Thyroid gland (tissue), 4 donors: ENCODE measurements at regions not wholly inside any gene's neighbourhood (a gene's known extent, or its start where the extent isn't known, plus 50 kb on each side); places are given as distances from the start of the nearest gene placed in this dataset.

ENCODE experiments used
- DNase-seq, 2 donors: peaks; one replicate each; pipeline ENCODE4 v3.0.0-alpha.2; 2019
- H3K27ac ChIP-seq, 3 donors: fragments of 200-600 bp; sonication (generic); 1 replicate in 2 of 3; 2 replicates in 1 of 3; pipeline ENCODE4 v1.5.1; 2016 to 2019; ENCODE audit warnings: mild to moderate bottlenecking in 1 of 3, moderate library complexity in 1 of 3
- H3K27me3 ChIP-seq: fragments of 200-600 bp; sonication (generic); one replicate; pipeline ENCODE4 v1.5.1; 2019
- H3K36me3 ChIP-seq, 2 donors: fragments of 200-600 bp; sonication (generic); one replicate each; pipeline ENCODE4 v1.5.1; 2016 to 2019
- H3K4me1 ChIP-seq, 2 donors: fragments of 200-600 bp; sonication (generic); one replicate each; pipeline ENCODE4 v1.5.1; 2017 to 2019
- H3K4me3 ChIP-seq, 3 donors: fragments of 200-600 bp; sonication (generic); replicated peaks in 1 of 3; 1 replicate in 2 of 3; 2 replicates in 1 of 3; pipeline ENCODE4 v1.5.1; 2016; ENCODE audit warnings: mild to moderate bottlenecking in 1 of 3
- H3K9me3 ChIP-seq: fragments of 200-600 bp; sonication (generic); one replicate; pipeline ENCODE4 v1.5.1; 2017
- POLR2A ChIP-seq, 2 donors: fragments of 450-650 bp; IDR thresholded peaks; one replicate each; pipeline ENCODE4 v1.6.1; 2017; ENCODE audit warnings: antibody characterized with exemption in 2 of 2, mild to moderate bottlenecking in 2 of 2, moderate library complexity in 1 of 2
- WGBS, 2 donors: methylation state at CpG; one replicate each; pipeline ENCODE4 v1.1.5; 2017; 5-methylcytosine and 5-hydroxymethylcytosine counted together
- intact Hi-C: fragments of 100-400 bp; cut with DNase I; formaldehyde crosslinking; loops from one replicate; pipeline ENCODE4 v1.15.1; 2023
- TF ChIP-seq, protein P1 (sequence below), 6 experiments: fragments of 200-600 bp in 3 of 6; fragments of 450-650 bp in 3 of 6; sonication (generic) in 3 of 6; IDR thresholded peaks; one replicate each; pipeline ENCODE4 v1.5.1; 2016 to 2019; ENCODE audit warnings: antibody characterized with exemption in 6 of 6, mild to moderate bottlenecking in 2 of 6, inconsistent platforms in 1 of 6, moderate library complexity in 1 of 6

DNA sequence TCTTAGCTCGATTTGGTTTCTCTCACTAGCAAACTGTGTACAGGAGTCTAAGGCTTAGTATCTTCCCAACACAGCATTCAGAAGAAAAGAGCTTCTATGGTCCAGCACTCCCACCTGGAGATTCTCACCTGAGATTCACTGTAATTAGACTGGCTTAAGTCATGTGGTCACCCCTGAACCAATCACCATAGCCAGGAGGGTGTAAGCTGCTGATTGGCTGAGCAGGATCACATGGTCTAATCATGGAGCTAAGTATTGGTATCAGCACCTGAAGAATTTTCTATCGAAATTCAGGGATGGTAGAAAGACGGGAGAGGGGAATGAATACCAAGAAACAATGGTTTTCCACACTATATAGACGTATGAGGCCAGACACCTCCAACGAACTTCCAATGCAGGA is 359.8 kb upstream of the ERCC4 start:
- TF ChIP-seq, protein P1, sequence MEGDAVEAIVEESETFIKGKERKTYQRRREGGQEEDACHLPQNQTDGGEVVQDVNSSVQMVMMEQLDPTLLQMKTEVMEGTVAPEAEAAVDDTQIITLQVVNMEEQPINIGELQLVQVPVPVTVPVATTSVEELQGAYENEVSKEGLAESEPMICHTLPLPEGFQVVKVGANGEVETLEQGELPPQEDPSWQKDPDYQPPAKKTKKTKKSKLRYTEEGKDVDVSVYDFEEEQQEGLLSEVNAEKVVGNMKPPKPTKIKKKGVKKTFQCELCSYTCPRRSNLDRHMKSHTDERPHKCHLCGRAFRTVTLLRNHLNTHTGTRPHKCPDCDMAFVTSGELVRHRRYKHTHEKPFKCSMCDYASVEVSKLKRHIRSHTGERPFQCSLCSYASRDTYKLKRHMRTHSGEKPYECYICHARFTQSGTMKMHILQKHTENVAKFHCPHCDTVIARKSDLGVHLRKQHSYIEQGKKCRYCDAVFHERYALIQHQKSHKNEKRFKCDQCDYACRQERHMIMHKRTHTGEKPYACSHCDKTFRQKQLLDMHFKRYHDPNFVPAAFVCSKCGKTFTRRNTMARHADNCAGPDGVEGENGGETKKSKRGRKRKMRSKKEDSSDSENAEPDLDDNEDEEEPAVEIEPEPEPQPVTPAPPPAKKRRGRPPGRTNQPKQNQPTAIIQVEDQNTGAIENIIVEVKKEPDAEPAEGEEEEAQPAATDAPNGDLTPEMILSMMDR (IDR thresholded peaks at IDR 0.05) = no peak
- H3K4me1 ChIP-seq = no peaks in the 10 kb centered on the region
- no peaks in the 10 kb centered on the region for H3K9me3 ChIP-seq
- H3K4me3 ChIP-seq = no peak overlapping the region
- no peaks in the 10 kb centered on the region for H3K36me3 ChIP-seq
- no peak overlapping the region for H3K27ac ChIP-seq
- WGBS, 2 donors = 80 to 91% methylated on average over 5 of the region's 5 CpGs
- no peaks in the 10 kb centered on the region for H3K27me3 ChIP-seq
- DNase-seq = no peak
- intact Hi-C loops = no loop called here

DNA sequence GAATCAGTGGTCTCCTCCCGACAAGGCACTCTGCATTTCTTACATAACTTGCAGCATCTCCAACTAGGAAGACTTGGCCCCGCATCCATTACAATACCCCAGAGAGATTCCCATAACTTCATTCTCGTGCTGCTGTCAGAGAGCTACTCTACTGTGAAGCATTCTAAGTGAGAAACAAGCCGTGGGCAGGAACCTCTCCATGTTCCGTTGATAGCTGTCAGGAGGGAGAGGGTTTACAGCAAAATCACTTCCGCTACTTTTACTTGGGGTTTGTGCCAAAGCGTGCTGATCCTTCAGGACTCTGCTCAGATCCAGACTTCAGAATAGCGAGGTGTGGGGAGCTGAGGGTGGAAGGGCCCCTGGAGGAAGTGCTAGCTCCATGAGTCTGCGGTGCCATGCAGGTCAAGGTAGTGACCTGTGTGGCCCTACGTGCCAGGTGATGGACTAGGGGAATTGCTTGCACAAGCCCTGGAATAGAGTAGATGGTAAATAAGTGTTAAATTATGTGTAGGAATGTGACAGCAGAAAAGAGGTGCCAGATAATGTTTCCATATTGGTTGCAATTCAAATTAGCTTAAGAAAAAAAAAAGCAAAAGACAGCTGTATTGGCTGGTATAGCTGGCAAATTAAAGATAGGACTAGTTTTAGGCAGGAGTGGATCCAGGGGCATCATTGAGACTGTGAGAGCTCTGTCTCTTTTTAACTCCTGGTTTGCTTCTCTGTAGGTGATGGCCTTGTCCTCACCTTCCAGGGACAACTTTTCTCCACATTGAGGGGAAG is 358.5 kb upstream of the ERCC4 start:
- intact Hi-C loops = no loop called here
- TF ChIP-seq, protein P1 (IDR thresholded peaks at IDR 0.05) = no peak
- no peak for TF ChIP-seq POLR2A (IDR thresholded peaks at IDR 0.05)
- Histone ChIP-seq H3K9me3 (no peaks in the 10 kb centered on the region), H3K27me3 (no peaks in the 10 kb centered on the region), H3K4me1 (no peaks in the 10 kb centered on the region), H3K4me3 (no peak overlapping the region), H3K36me3 (no peaks in the 10 kb centered on the region), H3K27ac (no peak overlapping the region)
- no peak for DNase-seq
- 67 to 72% methylated on average over 10 of the region's 10 CpGs for WGBS, 2 donors

DNA sequence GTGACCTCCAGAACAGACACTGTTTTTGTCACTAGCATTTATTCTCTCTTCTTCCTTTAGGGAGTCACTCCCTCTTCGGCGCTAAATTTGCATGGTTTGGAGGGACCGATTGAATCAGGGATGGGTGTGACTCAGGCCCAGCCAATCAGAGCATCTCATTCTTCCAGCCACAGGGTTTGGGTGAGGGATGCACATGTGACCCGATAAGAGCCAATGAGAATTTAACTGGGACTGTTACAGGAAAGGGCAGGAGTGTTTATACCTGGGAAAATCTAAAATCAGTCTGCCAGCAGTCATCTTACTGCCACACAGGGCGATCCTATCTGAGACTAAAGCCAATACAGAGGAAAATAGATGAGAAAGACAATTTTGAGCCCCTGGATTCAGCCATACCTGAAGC is 351.2 kb upstream of the ERCC4 start:
- intact Hi-C loops = no loop called here
- no peak for DNase-seq
- Histone ChIP-seq H3K36me3 (no peaks in the 10 kb centered on the region), H3K4me3 (no peak overlapping the region), H3K27ac (no peak overlapping the region), H3K27me3 (no peaks in the 10 kb centered on the region), H3K9me3 (no peaks in the 10 kb centered on the region), H3K4me1 (no peaks in the 10 kb centered on the region)
- WGBS, 2 donors = 89 to 97% methylated on average over 5 of the region's 5 CpGs
- TF ChIP-seq, protein P1 (IDR thresholded peaks at IDR 0.05) = no peak
- no peak for TF ChIP-seq POLR2A (IDR thresholded peaks at IDR 0.05)

DNA sequence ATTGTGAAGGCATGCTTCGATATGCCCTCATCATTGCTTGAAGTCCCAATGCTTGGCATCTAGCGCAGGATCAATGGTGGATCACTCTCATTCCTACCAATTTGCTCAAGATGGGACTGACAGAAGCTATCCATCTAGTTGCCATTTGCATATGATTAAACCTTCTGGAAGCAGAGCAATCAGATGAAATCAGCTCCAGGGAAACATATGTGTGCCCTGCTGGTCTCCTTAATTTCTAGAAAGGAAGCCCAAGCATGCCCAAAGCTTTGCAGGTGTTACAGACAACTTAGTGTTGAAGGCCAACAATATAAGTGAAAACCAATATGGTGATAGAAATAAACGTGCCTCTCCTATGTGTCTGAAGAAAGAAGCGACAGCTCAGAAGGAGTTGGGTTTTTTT is 350.0 kb upstream of the ERCC4 start:
- Histone ChIP-seq H3K4me3 (no peak overlapping the region), H3K9me3 (no peaks in the 10 kb centered on the region), H3K36me3 (no peaks in the 10 kb centered on the region), H3K27ac (no peak overlapping the region), H3K4me1 (no peaks in the 10 kb centered on the region), H3K27me3 (no peaks in the 10 kb centered on the region)
- TF ChIP-seq POLR2A (IDR thresholded peaks at IDR 0.05) = no peak
- TF ChIP-seq, protein P1 (IDR thresholded peaks at IDR 0.05) = no peak
- WGBS, 2 donors = 85 to 90% methylated on average over 4 of the region's 4 CpGs
- DNase-seq = no peak
- intact Hi-C loops = no loop called here

DNA sequence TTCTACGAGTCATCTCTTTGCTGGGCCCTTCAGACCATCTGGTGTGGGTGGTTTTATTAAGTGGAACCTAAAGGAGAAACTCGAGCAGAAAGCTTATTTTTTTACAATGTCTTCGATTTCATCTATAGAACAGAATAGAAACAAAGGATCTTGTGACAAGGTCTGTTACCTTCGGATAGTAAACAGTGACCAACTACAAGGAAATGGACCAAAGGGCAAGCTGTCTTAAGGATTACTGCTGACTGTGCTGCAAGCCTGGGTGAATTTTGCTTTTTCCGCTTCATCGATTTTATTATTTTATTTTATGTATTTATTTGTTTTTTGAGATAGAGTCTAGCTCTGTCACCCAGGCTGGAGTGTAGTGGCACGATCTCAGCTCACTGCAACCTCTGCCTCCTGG is 348.9 kb upstream of the ERCC4 start:
- DNase-seq = no peak
- no peak overlapping the region for H3K4me3 ChIP-seq
- H3K9me3 ChIP-seq = no peaks in the 10 kb centered on the region
- no peaks in the 10 kb centered on the region for H3K4me1 ChIP-seq
- intact Hi-C loops = no loop called here
- H3K36me3 ChIP-seq = no peaks in the 10 kb centered on the region
- WGBS, 2 donors = 69% methylated on average over 7 of the region's 7 CpGs
- no peaks in the 10 kb centered on the region for H3K27me3 ChIP-seq
- TF ChIP-seq, protein P1 (IDR thresholded peaks at IDR 0.05) = no peak
- no peak overlapping the region for H3K27ac ChIP-seq
